IgD-negative memory B cell (primary cell): ENCODE measurements at regions not wholly inside any gene's neighbourhood (a gene's known extent, or its start where the extent isn't known, plus 50 kb on each side); places are given as distances from the start of the nearest gene placed in this dataset.

ENCODE experiments used
- H3K27ac Mint-ChIP-seq, 3 donors: one replicate each; pipeline ENCODE4 v1.8.0; 2020 to 2022; ENCODE audit warnings: mild to moderate bottlenecking in 3 of 3, mixed read lengths in 3 of 3, moderate library complexity in 1 of 3
- H3K27me3 Mint-ChIP-seq: one replicate; pipeline ENCODE4 v1.8.0; 2021; ENCODE audit warnings: mixed read lengths
- H3K36me3 Mint-ChIP-seq: one replicate; pipeline ENCODE4 v1.8.0; 2020; ENCODE audit warnings: mild to moderate bottlenecking, mixed read lengths
- H3K4me1 Mint-ChIP-seq, 3 donors: one replicate each; pipeline ENCODE4 v1.8.0; 2020 to 2022; ENCODE audit warnings: mixed read lengths in 3 of 3, mild to moderate bottlenecking in 1 of 3
- H3K4me3 Mint-ChIP-seq, 4 donors: one replicate each; pipeline ENCODE4 v1.8.0; 2020 to 2022; ENCODE audit warnings: mild to moderate bottlenecking in 4 of 4, mixed read lengths in 4 of 4, moderate library complexity in 3 of 4
- H3K9me3 Mint-ChIP-seq, 3 donors: one replicate each; pipeline ENCODE4 v1.8.0; 2020 to 2021; ENCODE audit warnings: mixed read lengths in 3 of 3, mild to moderate bottlenecking in 1 of 3

- Mint-ChIP-seq H3K9me3 (peaks cover 0 to 2% (median 2%) of the 10 kb centered on the region in 3 donors), H3K27ac (no peak overlapping the region), H3K4me1 (no peaks in the 10 kb centered on the region), H3K4me3 (no peak overlapping the region), H3K36me3 (no peaks in the 10 kb centered on the region), H3K27me3 (no peaks in the 10 kb centered on the region)
Observed at GRCh38 chr15:93848490-93848889, 382.9 kb upstream of the MCTP2 start.

GRCh38 chr15:93848076-93848475 lies 383.3 kb upstream of the MCTP2 start:
- Mint-ChIP-seq H3K4me1 (no peaks in the 10 kb centered on the region), H3K4me3 (no peak overlapping the region), H3K9me3 (peaks cover 0 to 4% (median 2%) of the 10 kb centered on the region in 3 donors), H3K27me3 (no peaks in the 10 kb centered on the region), H3K36me3 (no peaks in the 10 kb centered on the region), H3K27ac (no peak overlapping the region)

GRCh38 chr15:93846148-93846547 lies 385.2 kb upstream of the MCTP2 start:
- Mint-ChIP-seq H3K4me3 (no peak overlapping the region), H3K4me1 (no peaks in the 10 kb centered on the region), H3K27ac (no peak overlapping the region), H3K9me3 (peaks cover 0 to 6% (median 2%) of the 10 kb centered on the region in 3 donors), H3K36me3 (no peaks in the 10 kb centered on the region), H3K27me3 (no peaks in the 10 kb centered on the region)

- Mint-ChIP-seq H3K9me3 (peaks cover 2 to 8% (median 3%) of the 10 kb centered on the region in 3 donors), H3K27me3 (no peaks in the 10 kb centered on the region), H3K4me1 (no peaks in the 10 kb centered on the region), H3K4me3 (no peak overlapping the region), H3K36me3 (no peaks in the 10 kb centered on the region), H3K27ac (no peak overlapping the region)
Observed at GRCh38 chr15:93837450-93837849, 393.9 kb upstream of the MCTP2 start.

- Mint-ChIP-seq H3K27me3 (no peaks in the 10 kb centered on the region), H3K4me1 (no peaks in the 10 kb centered on the region), H3K4me3 (no peak overlapping the region), H3K9me3 (peaks cover 2 to 8% (median 3%) of the 10 kb centered on the region in 3 donors), H3K27ac (no peak overlapping the region), H3K36me3 (no peaks in the 10 kb centered on the region)
Observed at GRCh38 chr15:93835344-93835743, 396.0 kb upstream of the MCTP2 start.

- H3K27ac Mint-ChIP-seq = no peak overlapping the region
- H3K4me1 Mint-ChIP-seq = no peaks in the 10 kb centered on the region
Observed at GRCh38 chr15:93831641-93832040, 399.7 kb upstream of the MCTP2 start.

GRCh38 chr15:93830221-93831080 lies 400.9 kb upstream of the MCTP2 start:
- Mint-ChIP-seq H3K4me3 (no peak overlapping the region), H3K9me3 (peaks cover 0 to 4% (median 0%) of the 10 kb centered on the region in 3 donors), H3K4me1 (no peaks in the 10 kb centered on the region), H3K27me3 (no peaks in the 10 kb centered on the region), H3K27ac (no peak overlapping the region), H3K36me3 (no peaks in the 10 kb centered on the region)

More at GRCh38 chr15:93831641-93832040, 399.7 kb upstream of the MCTP2 start:
- H3K36me3 Mint-ChIP-seq = no peaks in the 10 kb centered on the region
- no peak overlapping the region for H3K4me3 Mint-ChIP-seq
- no peaks in the 10 kb centered on the region for H3K27me3 Mint-ChIP-seq
- H3K9me3 Mint-ChIP-seq = peaks cover 0 to 4% (median 2%) of the 10 kb centered on the region in 3 donors

- peak overlapping the region in 1 of 4 donors; percentile 13 for H3K4me3 Mint-ChIP-seq
Observed at GRCh38 chr15:93829115-93829870, 402.1 kb upstream of the MCTP2 start.

GRCh38 chr15:93826790-93827189 lies 404.6 kb upstream of the MCTP2 start:
- H3K4me1 Mint-ChIP-seq = no peaks in the 10 kb centered on the region
- H3K4me3 Mint-ChIP-seq = no peak overlapping the region

More at GRCh38 chr15:93829115-93829870, 402.1 kb upstream of the MCTP2 start:
- H3K36me3 Mint-ChIP-seq = no peaks in the 10 kb centered on the region
- no peak overlapping the region for H3K27ac Mint-ChIP-seq
- H3K4me1 Mint-ChIP-seq = no peaks in the 10 kb centered on the region
- no peaks in the 10 kb centered on the region for H3K27me3 Mint-ChIP-seq
- no peaks in the 10 kb centered on the region for H3K9me3 Mint-ChIP-seq

GRCh38 chr15:93826293-93826692 lies 405.1 kb upstream of the MCTP2 start:
- H3K4me1 Mint-ChIP-seq = no peaks in the 10 kb centered on the region
- no peak overlapping the region for H3K4me3 Mint-ChIP-seq
- no peak overlapping the region for H3K27ac Mint-ChIP-seq
- H3K36me3 Mint-ChIP-seq = no peaks in the 10 kb centered on the region
- no peaks in the 10 kb centered on the region for H3K9me3 Mint-ChIP-seq
- no peaks in the 10 kb centered on the region for H3K27me3 Mint-ChIP-seq

More at GRCh38 chr15:93826790-93827189, 404.6 kb upstream of the MCTP2 start:
- no peaks in the 10 kb centered on the region for H3K9me3 Mint-ChIP-seq
- H3K36me3 Mint-ChIP-seq = no peaks in the 10 kb centered on the region
- H3K27ac Mint-ChIP-seq = no peak overlapping the region
- no peaks in the 10 kb centered on the region for H3K27me3 Mint-ChIP-seq

GRCh38 chr15:93825682-93826081 lies 405.7 kb upstream of the MCTP2 start:
- H3K9me3 Mint-ChIP-seq = no peaks in the 10 kb centered on the region
- no peak overlapping the region for H3K27ac Mint-ChIP-seq
- H3K36me3 Mint-ChIP-seq = no peaks in the 10 kb centered on the region
- no peaks in the 10 kb centered on the region for H3K4me1 Mint-ChIP-seq
- H3K27me3 Mint-ChIP-seq = no peaks in the 10 kb centered on the region
- no peak overlapping the region for H3K4me3 Mint-ChIP-seq

- no peaks in the 10 kb centered on the region for H3K4me1 Mint-ChIP-seq
- no peak overlapping the region for H3K4me3 Mint-ChIP-seq
- no peak overlapping the region for H3K27ac Mint-ChIP-seq
- peaks cover 0 to 2% (median 0%) of the 10 kb centered on the region in 3 donors for H3K9me3 Mint-ChIP-seq
- no peaks in the 10 kb centered on the region for H3K36me3 Mint-ChIP-seq
- no peaks in the 10 kb centered on the region for H3K27me3 Mint-ChIP-seq
Observed at GRCh38 chr15:93823971-93824913, 407.1 kb upstream of the MCTP2 start.

GRCh38 chr15:93820566-93820965 lies 410.8 kb upstream of the MCTP2 start:
- Mint-ChIP-seq H3K36me3 (no peaks in the 10 kb centered on the region), H3K4me1 (no peaks in the 10 kb centered on the region), H3K27ac (no peak overlapping the region), H3K9me3 (peaks cover 5 to 16% (median 11%) of the 10 kb centered on the region in 3 donors), H3K27me3 (no peaks in the 10 kb centered on the region), H3K4me3 (no peak overlapping the region)

GRCh38 chr15:93819826-93820225 lies 411.5 kb upstream of the MCTP2 start:
- no peaks in the 10 kb centered on the region for H3K27me3 Mint-ChIP-seq
- no peak overlapping the region for H3K27ac Mint-ChIP-seq
- no peaks in the 10 kb centered on the region for H3K4me1 Mint-ChIP-seq
- no peak overlapping the region for H3K4me3 Mint-ChIP-seq
- peaks cover 5 to 16% (median 11%) of the 10 kb centered on the region in 3 donors for H3K9me3 Mint-ChIP-seq
- H3K36me3 Mint-ChIP-seq = no peaks in the 10 kb centered on the region
